ENCODE measurements at regions not wholly inside any gene's neighbourhood (a gene's known extent, or its start where the extent isn't known, plus 50 kb on each side); places are given as distances from the start of the nearest gene placed in this dataset.

DNA sequence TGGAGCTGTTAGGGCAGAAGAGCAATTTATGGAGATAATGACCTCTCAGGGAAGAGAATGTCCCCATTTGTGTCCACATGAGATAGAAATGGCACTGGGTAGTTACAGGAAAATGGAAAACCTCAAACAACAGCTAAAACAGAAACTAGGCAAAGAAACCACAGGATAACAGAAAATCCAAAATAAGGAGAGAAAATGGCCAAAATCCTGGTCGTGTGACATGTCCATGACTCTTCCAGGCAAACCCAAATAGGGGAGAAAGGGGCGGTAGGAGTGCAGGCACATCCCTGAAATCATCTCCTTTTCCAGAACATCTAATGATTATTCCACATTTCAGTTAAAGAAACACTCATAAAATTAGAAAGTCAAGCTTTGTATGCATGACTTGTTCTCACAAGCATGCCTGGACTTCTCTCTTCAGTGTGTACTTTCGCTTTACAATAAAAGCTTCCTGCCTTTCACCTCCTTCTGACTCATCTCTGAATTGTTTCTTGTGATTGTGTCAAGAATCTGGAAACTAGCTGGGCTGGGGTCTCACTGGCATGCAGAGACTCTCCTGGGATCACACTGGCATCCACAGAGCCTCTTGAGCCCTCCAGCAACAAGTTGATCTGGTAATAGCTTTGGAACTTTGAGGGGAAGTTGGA, 171.4 kb upstream of the ZP4 start:
- DNase-seq: no peak

DNA sequence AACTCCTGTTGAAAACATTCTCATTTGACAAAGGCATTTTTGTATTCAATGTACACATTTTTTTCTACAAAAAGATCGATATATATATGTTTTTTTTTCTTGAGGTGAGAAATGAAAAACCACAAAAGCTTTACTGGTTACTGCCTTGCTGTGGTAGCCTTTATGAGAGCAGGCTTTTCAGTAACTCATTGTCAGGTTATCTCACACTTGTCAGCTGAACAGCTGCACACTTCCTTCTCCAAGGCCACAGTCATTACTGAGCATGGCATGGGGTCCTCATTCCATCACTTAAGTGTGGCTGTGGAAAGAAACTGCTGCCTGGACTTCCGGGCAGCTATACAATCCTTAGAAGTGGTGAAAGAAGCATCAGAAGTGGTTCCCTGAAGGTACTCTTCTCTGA, 169.3 kb upstream of the ZP4 start:
- DNase-seq: no peak

DNA sequence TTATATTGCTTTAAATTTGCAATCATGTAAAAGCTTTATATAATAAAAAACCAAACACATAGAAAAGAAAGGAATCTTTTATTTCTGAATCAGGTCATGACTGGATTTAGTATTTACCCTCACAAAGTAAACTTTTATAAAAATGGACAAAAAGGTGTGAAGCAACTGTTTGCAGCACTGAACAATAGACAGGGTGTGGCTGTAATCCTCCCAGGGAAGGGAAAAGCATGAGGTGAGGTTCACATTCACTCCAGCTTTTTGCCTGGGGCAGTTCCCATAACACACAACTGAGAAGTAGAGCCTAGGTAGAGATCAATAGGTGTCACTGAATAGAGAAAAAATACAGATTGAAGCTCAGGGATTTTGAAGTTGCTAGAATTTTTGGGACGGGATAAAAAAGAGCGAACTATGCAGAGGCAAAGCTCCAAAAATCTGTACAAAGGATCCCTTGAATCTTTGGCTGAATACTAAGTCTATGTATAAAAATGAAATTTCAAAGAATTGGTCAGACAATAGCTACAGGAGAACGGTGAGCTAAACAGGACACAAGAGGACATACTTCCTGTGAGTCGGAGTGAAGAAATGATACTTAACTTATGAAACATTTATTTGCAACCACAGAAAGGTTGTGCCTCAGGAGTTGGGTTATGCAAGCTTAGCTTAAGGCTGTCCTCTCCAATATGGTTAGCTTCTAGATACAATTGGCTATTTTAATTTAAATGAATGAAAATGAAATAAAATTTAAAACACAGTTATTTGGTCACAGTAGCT, 162.0 kb upstream of the ZP4 start:
- no peak for DNase-seq

- DNase-seq: no peak
Observed at GRCh38 chr1:238029126-238029525, 138.4 kb upstream of the ZP4 start.

DNA sequence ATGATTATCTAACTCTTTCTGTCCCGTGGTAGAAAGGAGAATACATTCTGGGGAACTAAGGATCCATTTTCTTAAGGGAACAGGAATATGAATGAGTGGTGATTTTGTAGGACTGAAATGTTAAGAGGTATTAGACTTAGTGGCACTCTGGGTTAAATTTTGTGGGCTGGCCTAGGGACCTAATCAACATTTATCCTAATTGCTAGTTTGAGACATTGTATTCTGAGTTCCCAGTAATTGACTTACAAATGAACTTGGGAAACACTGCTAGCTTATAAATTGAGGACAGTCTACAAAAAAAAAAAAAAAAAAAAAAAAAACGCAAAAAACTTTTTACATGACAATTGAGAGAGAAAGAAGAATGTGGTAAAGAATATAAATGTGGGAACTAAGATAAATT, 136.6 kb upstream of the ZP4 start:
- no peak for DNase-seq

- no peak for DNase-seq
Observed at GRCh38 chr1:238023137-238023536, 132.4 kb upstream of the ZP4 start.

GRCh38 chr1:238018214-238018613, 127.5 kb upstream of the ZP4 start:
- DNase-seq: no peak

DNA sequence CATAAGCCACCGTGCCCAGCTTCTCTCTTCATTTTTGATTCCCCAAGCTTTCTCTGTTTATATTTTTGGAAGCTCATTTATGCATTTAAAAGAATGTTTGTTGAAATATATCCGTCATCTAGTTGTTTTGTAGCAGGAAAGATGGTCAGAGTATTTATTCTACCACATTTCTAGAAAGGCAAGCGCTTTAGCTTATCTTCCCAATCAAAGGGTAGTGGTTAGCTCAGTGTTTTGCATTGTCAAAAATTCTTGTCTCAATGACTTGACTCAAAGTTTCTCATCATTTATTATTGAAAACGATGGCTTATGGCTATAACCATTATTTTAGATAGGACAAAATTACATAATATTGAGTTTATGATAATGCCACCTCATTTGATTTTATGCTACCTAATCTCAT, 116.1 kb upstream of the ZP4 start:
- no peak for DNase-seq

GRCh38 chr1:238005116-238005515, 114.4 kb upstream of the ZP4 start:
- DNase-seq: no peak

DNA sequence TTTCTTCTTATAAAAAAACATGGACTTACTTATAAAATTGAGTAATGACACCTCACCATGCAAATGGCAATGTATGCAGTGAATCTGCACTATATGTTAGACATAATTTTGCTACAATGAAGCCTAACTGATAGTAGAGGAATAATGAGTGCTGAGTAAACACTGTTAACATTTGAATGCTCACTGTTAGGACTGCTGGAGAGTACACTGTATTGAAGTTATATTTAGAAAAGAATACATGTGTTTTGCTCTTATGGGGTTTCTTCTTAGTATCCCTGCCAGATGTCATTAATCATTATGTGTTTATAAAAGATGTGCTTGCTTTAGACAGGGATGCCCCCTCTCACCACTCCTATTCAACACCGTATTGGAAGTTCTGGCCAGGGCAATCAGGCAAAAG, 111.1 kb upstream of the ZP4 start:
- DNase-seq: no peak

- DNase-seq: no peak
Observed at GRCh38 chr1:237999426-238000052, 108.8 kb upstream of the ZP4 start.

GRCh38 chr1:237998581-237998980, 107.9 kb upstream of the ZP4 start:
- DNase-seq: no peak

DNA sequence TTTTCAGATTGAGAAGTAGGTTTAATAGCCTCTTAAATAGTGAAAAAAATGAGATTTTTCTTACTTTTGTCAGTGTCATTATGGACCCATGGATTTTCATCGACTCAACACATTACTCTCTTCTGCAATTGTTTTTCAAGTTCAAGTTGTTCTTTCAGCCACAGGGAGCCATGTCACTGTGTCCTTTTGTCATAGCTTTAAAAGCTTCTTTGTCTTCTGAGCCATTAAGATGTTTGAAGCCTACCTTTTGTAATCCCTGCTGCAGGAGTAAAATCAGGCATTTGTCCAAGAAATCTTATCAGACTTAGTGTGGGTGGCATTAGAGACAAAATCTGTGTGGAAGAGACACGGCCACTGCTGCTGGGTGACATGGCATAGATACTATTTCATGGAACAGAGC, 92.8 kb upstream of the ZP4 start:
- DNase-seq: no peak

DNA sequence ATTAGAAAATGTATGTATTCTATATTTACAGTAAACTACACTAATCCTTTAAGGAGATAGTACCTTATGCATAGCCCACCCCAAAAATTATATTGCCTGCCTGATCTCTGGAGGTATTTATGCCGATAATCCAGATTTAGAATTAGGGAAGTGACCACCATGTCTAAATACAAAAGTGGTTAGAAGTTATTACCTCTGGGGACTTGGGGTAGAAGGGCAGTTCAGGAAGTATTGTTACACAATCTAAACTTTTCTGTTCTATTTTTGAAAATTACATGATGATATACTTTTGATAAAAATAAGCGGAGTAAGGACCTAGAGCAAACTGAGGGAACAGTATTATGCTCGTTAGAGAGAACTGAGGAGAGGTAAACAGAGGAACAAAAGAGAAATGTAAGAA, 90.5 kb upstream of the ZP4 start:
- DNase-seq: no peak

- no peak for DNase-seq
Observed at GRCh38 chr1:237976331-237976730, 85.6 kb upstream of the ZP4 start.

DNA sequence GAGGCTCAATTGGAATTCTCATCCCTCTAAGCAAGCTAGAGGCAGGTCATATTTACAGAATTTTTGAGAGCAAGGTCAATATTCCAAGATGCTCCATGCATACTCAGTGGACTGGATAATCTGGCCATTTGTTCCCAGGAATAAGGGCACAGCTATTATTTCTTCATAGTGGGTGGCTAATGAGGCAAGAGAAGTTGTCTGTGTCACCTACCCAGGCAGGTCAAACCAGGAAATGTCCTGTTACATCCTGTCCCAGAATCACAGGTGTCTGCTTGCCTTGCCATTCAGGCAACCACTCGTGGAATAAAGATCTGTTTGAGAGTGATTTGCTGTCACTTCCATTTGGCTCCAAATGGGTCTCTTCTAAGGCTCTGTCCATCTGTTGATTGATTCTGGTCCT, 85.2 kb upstream of the ZP4 start:
- no peak for DNase-seq

- DNase-seq: no peak
Observed at GRCh38 chr1:237975376-237975775, 84.7 kb upstream of the ZP4 start.

GRCh38 chr1:237972186-237972585, 81.5 kb upstream of the ZP4 start:
- no peak for DNase-seq

DNA sequence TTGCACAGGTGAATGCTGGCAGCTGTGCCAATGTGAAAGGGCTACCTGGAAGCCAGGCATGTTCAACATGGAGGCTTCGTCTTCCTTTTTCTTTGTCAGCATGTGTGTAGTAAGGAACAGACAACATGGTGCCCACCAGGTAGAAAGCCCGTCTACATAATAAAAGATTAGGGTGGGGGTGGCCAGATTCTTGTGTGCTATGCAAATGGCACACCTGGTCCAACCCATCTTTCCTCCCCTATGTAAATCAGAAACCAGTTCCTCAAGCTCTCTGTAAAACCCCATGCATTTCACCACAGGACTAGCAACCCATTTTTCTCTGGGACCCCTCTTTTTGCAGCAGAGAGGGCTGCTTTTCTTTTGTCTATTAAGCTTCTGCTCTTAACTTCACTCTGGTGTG, 72.3 kb upstream of the ZP4 start:
- DNase-seq: no peak

- DNase-seq: no peak
Observed at GRCh38 chr1:237961754-237962153, 71.0 kb upstream of the ZP4 start.

GRCh38 chr1:237959838-237960237, 69.1 kb upstream of the ZP4 start:
- DNase-seq: no peak

DNA sequence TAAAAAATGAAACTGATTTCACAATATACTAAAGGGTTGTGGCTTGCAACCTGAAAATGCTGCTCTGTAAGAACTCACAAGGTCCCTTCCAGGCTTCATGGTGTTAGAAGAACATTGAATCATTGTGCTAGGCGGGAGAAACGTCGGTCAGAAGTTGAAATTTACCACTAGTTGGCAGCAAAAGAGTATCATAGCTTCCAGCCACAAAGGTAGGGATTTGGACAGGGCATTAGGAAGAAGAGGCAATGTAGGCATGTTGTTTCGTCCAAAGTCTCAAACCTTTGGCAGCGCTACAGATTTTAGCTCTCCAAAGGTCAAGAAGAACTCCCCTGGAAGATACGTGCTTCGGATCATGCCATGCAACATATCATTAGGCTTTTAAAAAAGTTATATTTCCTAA, 62.5 kb upstream of the ZP4 start:
- DNase-seq: no peak

Measured in NCI-H1694 (cell line).